ENCODE measurements at regions not wholly inside any gene's neighbourhood (a gene's known extent, or its start where the extent isn't known, plus 50 kb on each side); places are given as distances from the start of the nearest gene placed in this dataset.
"Not testable (repeated sequence)": the region's sequence is repeated elsewhere in the genome, so short reads cannot be mapped to it uniquely, and the experiment has no call there.

GRCh38 chr14:105625448-105625847, 99.1 kb downstream of the TMEM121 start:
- not testable (repeated sequence) for H3K9ac ChIP-seq (ENCODE audit: low read length); H3K36me3 ChIP-seq (ENCODE audit: control insufficient read depth, insufficient read depth, low read length, severe bottlenecking); H3K9me3 ChIP-seq (ENCODE audit: control insufficient read depth, low read length); H3K27me3 ChIP-seq (replicated peaks; ENCODE audit: control insufficient read depth, insufficient read depth, low read length); DNase-seq (ENCODE audit: low read depth); H3K4me1 ChIP-seq (ENCODE audit: control insufficient read depth, insufficient read depth, low read length); H3K4me3 ChIP-seq (ENCODE audit: low read length)

DNA sequence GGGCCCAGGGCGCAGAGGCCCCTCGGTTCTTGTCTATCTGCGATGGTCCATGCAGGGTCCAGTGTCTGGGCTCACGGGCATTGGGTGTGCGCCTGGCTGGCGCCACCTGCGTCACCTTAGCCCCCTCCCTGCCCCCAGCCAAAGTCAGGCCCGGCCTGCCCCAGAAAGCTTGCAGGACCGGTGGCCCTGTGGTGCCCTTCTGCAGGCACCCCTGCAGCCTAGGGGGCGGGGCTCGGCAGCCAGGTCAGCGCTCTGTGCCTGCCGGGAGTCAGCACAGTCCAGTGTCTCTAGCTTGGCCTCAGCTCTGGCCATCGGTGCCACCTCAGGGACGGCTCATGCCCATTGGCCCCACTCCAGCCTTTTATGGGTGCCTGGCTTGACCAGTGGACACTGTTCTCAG, 99.7 kb downstream of the TMEM121 start:
- H3K9me3 ChIP-seq (ENCODE audit: control insufficient read depth, low read length); H3K36me3 ChIP-seq (ENCODE audit: control insufficient read depth, insufficient read depth, low read length, severe bottlenecking); H3K9ac ChIP-seq (ENCODE audit: low read length); H3K27me3 ChIP-seq (replicated peaks; ENCODE audit: control insufficient read depth, insufficient read depth, low read length); H3K4me3 ChIP-seq (ENCODE audit: low read length); H3K4me1 ChIP-seq (ENCODE audit: control insufficient read depth, insufficient read depth, low read length); DNase-seq (ENCODE audit: low read depth): not testable (repeated sequence)

DNA sequence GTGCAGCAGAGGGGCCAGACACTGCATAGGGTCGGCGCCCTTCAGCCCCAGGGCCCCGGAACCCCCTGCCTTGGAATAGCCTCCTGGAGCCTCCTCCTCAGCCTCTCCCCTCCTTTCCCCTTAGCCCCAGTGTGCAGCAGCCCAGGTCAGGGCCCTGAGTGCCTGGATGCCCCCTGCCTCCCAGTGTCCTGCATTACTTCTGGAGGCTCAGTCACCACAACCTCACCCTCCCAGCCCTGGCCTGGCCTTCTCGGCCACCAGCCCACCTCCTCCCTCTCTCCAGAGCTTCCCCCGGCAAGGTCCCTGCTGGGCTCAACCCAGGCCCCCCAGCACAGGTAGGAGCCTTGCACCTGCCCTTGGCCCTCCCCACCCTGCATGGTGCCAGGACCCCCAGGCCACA, 100.3 kb downstream of the TMEM121 start:
- H3K9ac ChIP-seq (ENCODE audit: low read length); H3K4me3 ChIP-seq (ENCODE audit: low read length); H3K36me3 ChIP-seq (ENCODE audit: control insufficient read depth, insufficient read depth, low read length, severe bottlenecking); DNase-seq (ENCODE audit: low read depth); H3K9me3 ChIP-seq (ENCODE audit: control insufficient read depth, low read length); H3K4me1 ChIP-seq (ENCODE audit: control insufficient read depth, insufficient read depth, low read length); H3K27me3 ChIP-seq (replicated peaks; ENCODE audit: control insufficient read depth, insufficient read depth, low read length): not testable (repeated sequence)

DNA sequence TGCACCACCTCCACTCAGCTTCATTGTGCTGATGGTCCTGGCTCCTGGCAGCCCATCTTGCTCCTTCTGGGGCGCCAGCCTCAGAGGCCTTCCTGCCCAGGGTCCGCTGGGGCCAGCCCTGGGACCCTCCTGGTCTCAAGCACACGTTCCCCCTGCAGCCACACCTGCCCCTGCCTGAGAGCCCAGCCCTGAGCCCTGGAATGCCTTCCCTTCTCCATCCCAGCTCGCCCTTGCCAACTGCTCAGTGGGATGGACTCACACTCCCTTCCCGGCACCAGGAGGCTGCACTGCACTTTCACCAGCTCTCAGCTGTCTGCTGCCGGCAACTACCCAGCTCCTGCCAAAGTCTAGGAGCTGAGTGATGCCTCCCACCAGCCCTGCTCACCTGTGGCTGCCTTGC, 100.9 kb downstream of the TMEM121 start:
- not testable (repeated sequence) for H3K27me3 ChIP-seq (replicated peaks; ENCODE audit: control insufficient read depth, insufficient read depth, low read length); H3K4me3 ChIP-seq (ENCODE audit: low read length); H3K4me1 ChIP-seq (ENCODE audit: control insufficient read depth, insufficient read depth, low read length); H3K9me3 ChIP-seq (ENCODE audit: control insufficient read depth, low read length); DNase-seq (ENCODE audit: low read depth); H3K9ac ChIP-seq (ENCODE audit: low read length); H3K36me3 ChIP-seq (ENCODE audit: control insufficient read depth, insufficient read depth, low read length, severe bottlenecking)

DNA sequence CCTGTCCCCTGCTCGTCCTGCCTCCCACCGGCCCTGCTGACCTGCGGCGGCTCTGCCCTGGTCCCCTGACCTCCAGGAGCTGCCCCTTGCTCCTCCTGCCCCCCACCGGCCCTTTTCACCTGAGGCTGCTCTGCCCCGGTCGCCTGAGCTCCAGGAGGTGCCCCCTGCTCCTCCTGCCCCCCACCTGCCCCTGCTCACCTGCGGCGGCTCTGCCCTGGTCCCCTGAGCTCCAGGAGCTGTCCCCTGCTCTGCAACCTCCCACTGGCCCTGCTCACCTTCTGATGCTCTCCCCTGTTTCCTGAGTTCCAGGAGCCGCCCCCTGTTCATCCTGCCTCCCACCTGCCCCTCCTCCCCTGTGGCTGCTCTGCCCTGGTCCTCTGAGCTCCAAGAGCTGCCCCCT, 101.3 kb downstream of the TMEM121 start:
- no peaks in the 10 kb centered on the region for H3K9me3 ChIP-seq (ENCODE audit: control insufficient read depth, low read length)
- H3K4me3 ChIP-seq (ENCODE audit: low read length), result no peak overlapping the region
- H3K4me1 ChIP-seq (ENCODE audit: control insufficient read depth, insufficient read depth, low read length), result no peaks in the 10 kb centered on the region
- H3K36me3 ChIP-seq (ENCODE audit: control insufficient read depth, insufficient read depth, low read length, severe bottlenecking), result no peaks in the 10 kb centered on the region
- no peaks in the 10 kb centered on the region for H3K27me3 ChIP-seq (replicated peaks; ENCODE audit: control insufficient read depth, insufficient read depth, low read length)
- no peak overlapping the region for H3K9ac ChIP-seq (ENCODE audit: low read length)
- DNase-seq (ENCODE audit: low read depth), result no peak

DNA sequence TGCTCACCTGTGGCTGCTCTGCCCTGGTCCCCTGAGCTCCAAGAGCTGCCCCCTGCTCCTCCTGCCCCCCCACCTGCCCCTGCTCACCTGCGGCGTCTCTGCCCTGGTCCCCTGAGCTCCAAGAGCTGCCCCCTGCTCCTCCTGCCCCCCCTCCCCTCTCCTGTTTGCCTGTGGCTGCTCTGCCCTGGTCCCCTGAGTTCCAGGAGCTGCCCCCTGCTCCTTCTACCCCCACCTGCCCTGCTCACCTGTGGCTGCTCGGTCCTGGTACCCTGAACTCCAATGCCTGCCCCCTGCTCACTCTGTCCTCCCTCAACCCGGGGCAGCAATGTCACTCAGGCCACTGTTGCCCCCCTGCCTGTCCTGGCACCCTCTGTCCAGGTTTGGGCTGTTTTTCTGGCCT, 101.7 kb downstream of the TMEM121 start:
- not testable (repeated sequence) for H3K4me3 ChIP-seq (ENCODE audit: low read length); H3K4me1 ChIP-seq (ENCODE audit: control insufficient read depth, insufficient read depth, low read length); H3K27me3 ChIP-seq (replicated peaks; ENCODE audit: control insufficient read depth, insufficient read depth, low read length); H3K9ac ChIP-seq (ENCODE audit: low read length); H3K36me3 ChIP-seq (ENCODE audit: control insufficient read depth, insufficient read depth, low read length, severe bottlenecking); DNase-seq (ENCODE audit: low read depth); H3K9me3 ChIP-seq (ENCODE audit: control insufficient read depth, low read length)

DNA sequence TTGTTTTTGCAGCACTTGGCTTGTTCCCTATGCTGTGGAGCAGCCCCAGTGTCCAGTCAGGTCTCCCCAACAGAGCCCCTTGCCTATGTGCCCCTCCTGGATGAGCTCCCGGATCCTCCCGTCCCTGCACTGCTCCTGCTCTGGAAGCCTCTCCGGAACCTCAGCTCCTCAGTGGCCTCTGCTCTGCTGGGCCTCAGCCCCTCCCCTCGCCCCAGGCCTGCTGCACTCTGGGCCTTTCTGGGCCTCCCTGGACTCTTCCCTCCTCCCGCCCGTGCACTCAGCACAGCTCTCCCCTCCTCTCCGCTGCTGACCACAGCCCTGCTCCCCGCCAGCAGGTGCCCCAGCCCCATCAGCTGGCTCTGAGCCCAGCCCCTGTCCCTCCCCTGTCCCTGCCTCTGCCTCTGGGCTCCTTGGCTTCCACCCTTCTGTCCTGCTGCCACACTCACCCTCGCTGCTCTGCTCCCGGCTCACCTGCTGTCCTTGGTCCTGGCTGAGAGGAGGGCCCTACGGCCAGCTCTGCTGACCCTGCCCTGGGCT, 102.2 kb downstream of the TMEM121 start:
- not testable (repeated sequence) for H3K36me3 ChIP-seq (ENCODE audit: control insufficient read depth, insufficient read depth, low read length, severe bottlenecking); H3K27me3 ChIP-seq (replicated peaks; ENCODE audit: control insufficient read depth, insufficient read depth, low read length); H3K9ac ChIP-seq (ENCODE audit: low read length); DNase-seq (ENCODE audit: low read depth); H3K4me3 ChIP-seq (ENCODE audit: low read length); H3K9me3 ChIP-seq (ENCODE audit: control insufficient read depth, low read length); H3K4me1 ChIP-seq (ENCODE audit: control insufficient read depth, insufficient read depth, low read length)

- DNase-seq (ENCODE audit: low read depth); H3K36me3 ChIP-seq (ENCODE audit: control insufficient read depth, insufficient read depth, low read length, severe bottlenecking); H3K4me3 ChIP-seq (ENCODE audit: low read length); H3K9me3 ChIP-seq (ENCODE audit: control insufficient read depth, low read length); H3K9ac ChIP-seq (ENCODE audit: low read length); H3K4me1 ChIP-seq (ENCODE audit: control insufficient read depth, insufficient read depth, low read length); H3K27me3 ChIP-seq (replicated peaks; ENCODE audit: control insufficient read depth, insufficient read depth, low read length): not testable (repeated sequence)
These were observed 102.9 kb downstream of the TMEM121 start for GRCh38 chr14:105629091-105629885.

DNA sequence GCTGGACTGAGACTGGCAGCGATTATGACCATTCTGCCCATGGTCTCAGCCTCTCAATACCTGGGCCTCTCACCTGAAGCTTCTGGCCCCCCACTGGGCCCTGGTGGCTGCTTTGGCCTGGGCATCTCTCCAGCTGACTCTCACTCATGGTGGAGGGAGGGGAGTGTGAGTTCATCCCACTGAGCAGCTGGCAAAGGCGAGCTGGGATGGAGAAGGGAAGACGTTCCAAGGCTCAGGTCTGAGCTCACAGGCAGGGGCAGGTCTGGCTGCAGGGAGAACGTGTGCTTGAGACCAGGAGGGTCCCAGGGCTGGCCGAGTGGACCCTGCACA, 103.5 kb downstream of the TMEM121 start:
- Histone ChIP-seq H3K4me3 (ENCODE audit: low read length) (no peak overlapping the region), H3K4me1 (ENCODE audit: control insufficient read depth, insufficient read depth, low read length) (no peaks in the 10 kb centered on the region), H3K9me3 (ENCODE audit: control insufficient read depth, low read length) (no peaks in the 10 kb centered on the region), H3K27me3 (replicated peaks; ENCODE audit: control insufficient read depth, insufficient read depth, low read length) (no peaks in the 10 kb centered on the region), H3K36me3 (ENCODE audit: control insufficient read depth, insufficient read depth, low read length, severe bottlenecking) (no peaks in the 10 kb centered on the region), H3K9ac (ENCODE audit: low read length) (no peak overlapping the region)
- no peak for DNase-seq (ENCODE audit: low read depth)

DNA sequence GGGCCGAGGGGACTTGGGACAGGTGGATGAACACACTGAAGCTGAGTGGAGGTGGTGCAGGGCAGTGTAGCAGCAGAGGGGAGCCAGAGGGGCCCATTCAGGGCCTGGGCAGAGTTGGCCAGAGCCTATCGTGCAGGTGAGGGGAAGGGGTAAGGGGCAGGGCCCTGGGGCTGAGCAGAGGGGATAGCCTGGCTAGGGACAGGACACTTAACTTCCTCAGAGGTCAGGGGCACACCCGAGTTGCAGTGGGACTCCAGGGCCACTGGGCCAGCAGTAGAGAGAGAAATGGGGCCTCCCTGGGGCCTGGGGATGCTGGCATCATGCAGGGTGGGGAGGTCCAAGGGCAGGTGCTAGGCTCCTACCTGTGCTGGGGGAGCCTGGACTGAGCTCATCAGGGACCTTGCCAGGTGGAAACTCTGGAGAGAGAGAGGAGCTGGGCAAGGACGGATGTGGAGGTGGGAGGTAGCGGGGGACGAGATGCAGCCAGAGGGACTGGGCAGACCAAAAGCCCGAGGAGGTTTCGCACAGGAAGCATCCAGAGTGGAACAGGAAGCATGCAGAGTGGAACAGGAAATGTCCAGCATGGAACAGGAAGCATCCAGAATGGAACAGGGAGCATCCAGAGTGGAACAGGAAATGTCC, 104.0 kb downstream of the TMEM121 start:
- not testable (repeated sequence) for H3K27me3 ChIP-seq (replicated peaks; ENCODE audit: control insufficient read depth, insufficient read depth, low read length); H3K9ac ChIP-seq (ENCODE audit: low read length); H3K36me3 ChIP-seq (ENCODE audit: control insufficient read depth, insufficient read depth, low read length, severe bottlenecking); H3K4me1 ChIP-seq (ENCODE audit: control insufficient read depth, insufficient read depth, low read length); DNase-seq (ENCODE audit: low read depth); H3K4me3 ChIP-seq (ENCODE audit: low read length); H3K9me3 ChIP-seq (ENCODE audit: control insufficient read depth, low read length)

DNA sequence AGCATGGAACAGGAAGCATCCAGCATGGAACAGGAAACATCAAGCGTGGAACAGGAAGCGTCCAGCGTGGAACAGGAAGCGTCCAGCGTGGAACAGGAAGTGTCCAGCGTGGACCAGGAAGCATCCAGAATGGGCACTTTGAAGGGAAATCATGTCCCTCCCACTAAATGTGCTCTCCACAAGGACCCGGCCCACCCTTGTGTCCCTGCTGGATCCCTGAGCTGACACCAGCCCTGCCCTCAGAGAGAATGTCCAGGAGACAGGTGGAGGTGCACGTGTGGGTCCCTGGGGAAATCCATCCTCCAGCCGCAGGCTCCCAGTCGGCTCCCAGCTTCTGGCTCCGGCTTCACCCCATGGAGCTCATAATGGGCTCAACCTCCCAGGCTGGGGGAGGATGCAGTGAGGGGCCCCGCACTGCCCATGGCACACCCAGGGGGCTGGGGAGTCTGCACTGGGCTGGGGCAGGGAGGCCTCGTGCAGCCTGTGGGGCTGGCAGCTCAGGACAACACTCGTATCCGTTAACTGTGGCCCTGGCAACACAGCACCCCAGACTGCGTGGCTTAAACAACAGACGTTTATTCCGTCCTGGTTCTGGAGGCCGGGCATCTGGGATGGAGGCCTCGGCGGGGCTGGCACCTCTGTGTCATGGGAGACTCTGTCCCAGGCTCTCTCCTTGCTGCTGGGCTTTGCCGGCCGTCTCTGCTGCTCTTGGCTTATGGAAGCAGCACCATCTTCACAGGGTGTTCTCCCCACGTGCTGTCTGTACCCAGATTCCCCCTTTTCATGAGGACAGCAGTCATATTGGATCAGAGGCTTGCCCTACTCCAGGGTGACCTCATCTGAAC, 104.8 kb downstream of the TMEM121 start:
- not testable (repeated sequence) for DNase-seq (ENCODE audit: low read depth); H3K4me1 ChIP-seq (ENCODE audit: control insufficient read depth, insufficient read depth, low read length); H3K9me3 ChIP-seq (ENCODE audit: control insufficient read depth, low read length); H3K4me3 ChIP-seq (ENCODE audit: low read length); H3K36me3 ChIP-seq (ENCODE audit: control insufficient read depth, insufficient read depth, low read length, severe bottlenecking); H3K27me3 ChIP-seq (replicated peaks; ENCODE audit: control insufficient read depth, insufficient read depth, low read length); H3K9ac ChIP-seq (ENCODE audit: low read length)
